IPS-20b (cell line): ENCODE measurements at regions not wholly inside any gene's neighbourhood (a gene's known extent, or its start where the extent isn't known, plus 50 kb on each side); places are given as distances from the start of the nearest gene placed in this dataset.

Source experiments
- H3K27ac ChIP-seq: one replicate; pipeline ENCODE4 v1.5.1; 2013; ENCODE audit warnings: low read length
- H3K27me3 ChIP-seq: 2 replicates; pipeline ENCODE4 v1.6.1; 2013; ENCODE audit warnings: mild to moderate bottlenecking, low read length, inconsistent platforms; ENCODE audit not compliant: insufficient read depth
- H3K36me3 ChIP-seq: 2 replicates; pipeline ENCODE4 v1.6.1; 2013; ENCODE audit warnings: low read depth, mild to moderate bottlenecking, inconsistent platforms, low read length, moderate library complexity; ENCODE audit not compliant: insufficient read depth
- H3K4me1 ChIP-seq: 2 replicates; pipeline ENCODE4 v1.6.1; 2013; ENCODE audit warnings: mild to moderate bottlenecking, control low read depth, inconsistent platforms, low read length, moderate library complexity; ENCODE audit not compliant: insufficient read depth
- H3K4me3 ChIP-seq: 2 replicates; pipeline ENCODE4 v1.5.1; 2013; ENCODE audit warnings: mild to moderate bottlenecking, low read length, inconsistent platforms
- H3K9ac ChIP-seq: 2 replicates; pipeline ENCODE4 v1.6.1; 2013; ENCODE audit warnings: low read depth, mild to moderate bottlenecking, inconsistent platforms, low read length, moderate library complexity
- H3K9me3 ChIP-seq: 2 replicates; pipeline ENCODE4 v1.6.1; 2013; ENCODE audit warnings: mild to moderate bottlenecking, low read depth, low read length, inconsistent platforms; ENCODE audit not compliant: insufficient read depth

- Histone ChIP-seq H3K4me3 (no peak overlapping the region), H3K9ac (no peak overlapping the region), H3K27me3 (no peaks in the 10 kb centered on the region), H3K4me1 (0 out of 2 replicates have a peak, but pooled peaks cover 3% of the 10 kb centered on the region), H3K36me3 (no peaks in the 10 kb centered on the region), H3K27ac (no peak overlapping the region), H3K9me3 (no peaks in the 10 kb centered on the region)
Measured at GRCh38 chr9:26463837-26464236, 428.8 kb downstream of the CAAP1 start.

GRCh38 chr9:26462751-26463150 is 429.9 kb downstream of the CAAP1 start:
- H3K4me3 ChIP-seq: no peak overlapping the region
- H3K27me3 ChIP-seq: no peaks in the 10 kb centered on the region
- no peaks in the 10 kb centered on the region for H3K9me3 ChIP-seq
- 0 out of 2 replicates have a peak, but pooled peaks cover 3% of the 10 kb centered on the region for H3K4me1 ChIP-seq
- H3K9ac ChIP-seq: no peak overlapping the region
- H3K27ac ChIP-seq: no peak overlapping the region
- H3K36me3 ChIP-seq: no peaks in the 10 kb centered on the region

GRCh38 chr9:26462213-26462612 is 430.4 kb downstream of the CAAP1 start:
- H3K36me3 ChIP-seq: no peaks in the 10 kb centered on the region
- H3K4me3 ChIP-seq: no peak overlapping the region
- H3K27ac ChIP-seq: no peak overlapping the region
- 0 out of 2 replicates have a peak, but pooled peaks cover 3% of the 10 kb centered on the region for H3K4me1 ChIP-seq
- no peak overlapping the region for H3K9ac ChIP-seq
- H3K27me3 ChIP-seq: no peaks in the 10 kb centered on the region
- no peaks in the 10 kb centered on the region for H3K9me3 ChIP-seq

GRCh38 chr9:26460624-26461023 is 432.0 kb downstream of the CAAP1 start:
- Histone ChIP-seq H3K9ac (no peak overlapping the region), H3K4me1 (0 out of 2 replicates have a peak, but pooled peaks cover 3% of the 10 kb centered on the region), H3K27me3 (no peaks in the 10 kb centered on the region), H3K9me3 (no peaks in the 10 kb centered on the region), H3K4me3 (no peak overlapping the region), H3K36me3 (no peaks in the 10 kb centered on the region), H3K27ac (no peak overlapping the region)

GRCh38 chr9:26459959-26460358 is 432.6 kb downstream of the CAAP1 start:
- Histone ChIP-seq H3K9me3 (no peaks in the 10 kb centered on the region), H3K9ac (no peak overlapping the region), H3K27me3 (no peaks in the 10 kb centered on the region), H3K36me3 (no peaks in the 10 kb centered on the region), H3K27ac (no peak overlapping the region), H3K4me1 (0 out of 2 replicates have a peak, but pooled peaks cover 3% of the 10 kb centered on the region), H3K4me3 (no peak overlapping the region)

DNA sequence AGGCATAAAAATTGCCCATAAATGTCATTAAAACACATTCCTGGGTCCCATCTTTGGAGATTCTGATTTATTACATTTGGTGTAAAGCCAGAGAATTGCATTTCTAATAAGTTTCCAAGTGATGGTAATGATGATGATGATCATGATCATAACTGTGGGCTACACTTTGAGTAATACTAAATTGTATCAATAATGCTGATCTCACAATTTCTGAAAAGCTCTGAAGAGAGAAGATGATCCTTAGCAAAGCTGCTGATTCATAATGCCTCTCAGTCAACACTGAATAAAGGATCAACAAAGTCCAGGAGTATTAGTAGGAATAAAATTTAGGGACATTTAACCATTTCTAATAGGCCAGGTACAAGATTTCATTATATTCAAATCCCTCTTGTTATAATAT is 434.5 kb downstream of the CAAP1 start:
- Histone ChIP-seq H3K36me3 (no peaks in the 10 kb centered on the region), H3K27me3 (no peaks in the 10 kb centered on the region), H3K9me3 (no peaks in the 10 kb centered on the region), H3K4me3 (no peak overlapping the region), H3K27ac (no peak overlapping the region), H3K4me1 (no peaks in the 10 kb centered on the region), H3K9ac (no peak overlapping the region)

DNA sequence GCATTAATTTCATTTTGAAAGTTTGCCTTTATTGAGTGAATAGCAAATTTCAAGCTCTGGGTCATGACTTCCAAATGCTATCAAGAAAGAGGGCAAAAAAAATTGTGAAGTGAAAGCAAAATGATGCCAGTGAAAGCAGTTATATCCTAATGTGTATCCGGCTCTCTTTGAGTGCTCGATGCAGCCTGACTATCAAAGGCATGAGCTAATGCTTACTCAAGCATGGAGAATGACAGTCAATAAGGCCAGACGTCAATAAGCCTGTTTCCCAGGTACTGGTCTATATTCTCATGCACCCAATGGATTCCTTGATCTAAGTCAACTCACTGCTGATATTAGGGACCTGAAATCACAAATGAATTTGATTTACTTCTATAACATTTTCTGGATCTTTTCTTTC is 435.5 kb downstream of the CAAP1 start:
- Histone ChIP-seq H3K4me1 (no peaks in the 10 kb centered on the region), H3K27ac (no peak overlapping the region), H3K9ac (no peak overlapping the region), H3K9me3 (no peaks in the 10 kb centered on the region), H3K4me3 (no peak overlapping the region), H3K27me3 (no peaks in the 10 kb centered on the region), H3K36me3 (no peaks in the 10 kb centered on the region)

DNA sequence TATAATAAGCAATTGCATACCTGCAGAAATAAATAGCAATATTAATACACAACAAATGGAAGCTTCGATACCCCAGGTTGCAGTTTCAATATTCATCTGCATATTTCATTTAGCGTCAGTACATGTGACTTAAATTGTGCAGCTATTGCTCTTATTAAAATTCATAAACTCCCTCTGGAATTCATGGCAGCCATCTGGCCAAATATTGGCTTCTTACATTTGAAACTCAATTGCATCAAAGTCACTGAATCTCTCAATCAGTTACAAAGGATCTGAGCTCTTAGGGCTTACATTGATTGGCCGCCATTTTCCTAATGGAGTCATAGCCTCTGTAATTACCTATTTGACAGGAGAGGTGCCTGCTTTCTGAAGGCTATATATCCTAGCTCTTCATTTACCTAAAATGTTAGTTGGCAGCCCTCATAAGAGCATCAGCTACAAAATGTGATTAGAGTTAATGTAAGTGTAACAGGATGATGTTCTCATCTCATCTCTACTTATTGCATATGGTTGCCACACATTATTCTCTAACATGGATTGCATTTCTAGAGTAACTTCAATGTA is 453.5 kb downstream of the CAAP1 start:
- Histone ChIP-seq H3K4me3 (no peak overlapping the region), H3K9me3 (no peaks in the 10 kb centered on the region), H3K9ac (no peak overlapping the region), H3K36me3 (no peaks in the 10 kb centered on the region), H3K4me1 (0 out of 2 replicates have a peak, but pooled peaks cover 6% of the 10 kb centered on the region), H3K27me3 (no peaks in the 10 kb centered on the region), H3K27ac (no peak overlapping the region)

DNA sequence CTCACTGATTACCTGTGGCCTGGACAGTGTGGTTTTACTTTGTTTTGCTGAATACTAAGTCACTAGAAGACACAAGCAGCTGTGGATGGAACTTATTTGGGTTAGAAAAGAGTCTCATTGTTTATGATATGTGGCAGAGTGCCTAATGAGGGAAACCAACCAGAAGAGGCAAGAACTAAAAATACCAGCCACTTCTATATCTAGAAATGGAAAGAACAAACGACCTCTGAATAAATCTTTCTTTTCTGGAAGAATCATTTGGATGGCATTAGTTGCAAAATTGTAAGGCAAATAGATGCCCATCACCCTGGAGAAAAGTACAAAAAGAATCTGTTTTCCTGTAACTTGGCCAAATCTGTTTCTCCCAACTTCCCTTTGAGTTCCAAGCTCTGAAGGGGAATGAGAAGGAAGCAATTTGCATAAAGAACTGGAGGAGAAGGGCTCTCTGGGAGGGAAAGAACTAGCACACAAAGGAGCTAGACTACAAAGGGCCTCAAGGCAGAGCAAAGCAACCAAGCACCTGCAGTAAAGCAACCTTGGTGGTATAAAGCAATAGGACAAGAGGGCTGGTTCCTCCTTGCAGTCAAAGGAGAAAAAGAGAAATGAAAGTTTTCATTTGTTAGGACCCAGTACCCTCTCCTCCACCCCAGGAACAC is 455.4 kb downstream of the CAAP1 start:
- Histone ChIP-seq H3K9ac (no peak overlapping the region), H3K4me1 (0 out of 2 replicates have a peak, but pooled peaks cover 6% of the 10 kb centered on the region), H3K9me3 (no peaks in the 10 kb centered on the region), H3K4me3 (no peak overlapping the region), H3K36me3 (no peaks in the 10 kb centered on the region), H3K27ac (no peak overlapping the region), H3K27me3 (no peaks in the 10 kb centered on the region)

DNA sequence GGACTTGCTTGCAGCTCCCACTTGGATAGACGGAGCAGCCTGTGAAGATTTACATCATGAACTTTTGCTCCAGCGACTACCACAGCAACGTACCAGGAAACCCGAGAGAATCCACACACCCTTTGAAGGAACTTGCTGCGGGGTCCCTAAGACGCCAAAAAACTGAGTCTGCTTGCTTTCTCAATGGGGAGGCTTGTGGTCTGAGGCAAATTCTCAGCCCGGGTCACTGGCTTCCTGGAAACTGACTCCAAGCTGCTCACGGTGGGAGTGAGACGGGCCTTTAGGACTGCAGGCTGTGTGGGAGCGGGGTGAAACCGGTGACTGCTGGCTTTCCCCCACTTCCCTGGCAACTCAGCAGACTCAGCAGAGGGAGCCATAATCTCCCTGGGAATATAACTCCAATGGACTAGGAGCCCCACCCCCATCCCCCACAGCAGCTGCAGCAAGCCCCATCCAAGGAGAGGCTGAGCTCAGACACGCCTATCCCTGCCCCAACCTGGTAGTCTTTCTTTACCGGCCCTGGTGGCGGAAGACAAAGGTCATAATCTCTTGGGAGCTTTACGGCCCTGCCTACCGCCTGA is 466.0 kb downstream of the CAAP1 start:
- Histone ChIP-seq H3K4me3 (no peak overlapping the region), H3K4me1 (no peaks in the 10 kb centered on the region), H3K27ac (no peak overlapping the region), H3K36me3 (no peaks in the 10 kb centered on the region), H3K9me3 (no peaks in the 10 kb centered on the region), H3K27me3 (no peaks in the 10 kb centered on the region), H3K9ac (no peak overlapping the region)

- no peak overlapping the region for H3K9ac ChIP-seq
- H3K27me3 ChIP-seq: no peaks in the 10 kb centered on the region
Measured at GRCh38 chr9:26418480-26418879, 474.1 kb downstream of the CAAP1 start.

DNA sequence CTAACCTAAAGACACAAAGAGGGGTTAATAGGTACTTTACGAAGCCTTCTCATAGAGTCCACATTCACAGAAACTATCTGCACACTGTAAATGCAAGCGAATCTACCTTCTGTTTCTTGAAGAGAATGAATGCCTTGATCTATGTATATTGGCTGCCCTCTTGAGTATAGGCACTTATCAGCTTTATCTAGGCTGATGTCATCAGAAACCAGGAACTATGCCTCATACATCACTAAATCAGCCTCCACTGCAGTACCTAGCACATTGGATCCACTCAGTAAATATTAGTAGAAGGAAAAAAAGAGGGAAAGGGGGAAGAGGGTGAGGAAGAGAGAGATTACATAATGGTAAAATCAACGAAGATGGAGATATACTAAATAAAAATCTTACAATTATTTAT is 477.1 kb downstream of the CAAP1 start:
- Histone ChIP-seq H3K27ac (no peak overlapping the region), H3K4me3 (no peak overlapping the region), H3K9me3 (no peaks in the 10 kb centered on the region), H3K36me3 (no peaks in the 10 kb centered on the region), H3K9ac (no peak overlapping the region), H3K4me1 (peaks cover 8% of the 10 kb centered on the region; the same call in 1 of the 2 replicates), H3K27me3 (no peaks in the 10 kb centered on the region)

More at GRCh38 chr9:26418480-26418879, 474.1 kb downstream of the CAAP1 start:
- no peak overlapping the region for H3K4me3 ChIP-seq
- H3K4me1 ChIP-seq: peaks cover 2% of the 10 kb centered on the region; the same call in 1 of the 2 replicates
- no peak overlapping the region for H3K27ac ChIP-seq
- H3K9me3 ChIP-seq: no peaks in the 10 kb centered on the region
- H3K36me3 ChIP-seq: no peaks in the 10 kb centered on the region
